Neutrophil (primary cell): ENCODE measurements at regions not wholly inside any gene's neighbourhood (a gene's known extent, or its start where the extent isn't known, plus 50 kb on each side); places are given as distances from the start of the nearest gene placed in this dataset.
"Not testable (repeated sequence)": the region's sequence is repeated elsewhere in the genome, so short reads cannot be mapped to it uniquely, and the experiment has no call there.

Source experiments
- H3K27ac ChIP-seq: fragments of 200-600 bp; sonication (generic); 2 replicates; pipeline ENCODE4 v1.5.1; 2016; ENCODE audit warnings: mild to moderate bottlenecking, moderate library complexity
- H3K27me3 ChIP-seq: fragments of 200-600 bp; sonication (generic); 2 replicates; pipeline ENCODE4 v1.6.0; 2016; ENCODE audit warnings: mild to moderate bottlenecking
- H3K36me3 ChIP-seq: fragments of 200-600 bp; sonication (generic); 2 replicates; pipeline ENCODE4 v1.5.1; 2017
- H3K4me1 ChIP-seq, 2 experiments: fragments of 200-600 bp in 1 of 2; sonication (generic) in 1 of 2; 1 replicate in 1 of 2; 2 replicates in 1 of 2; pipeline versions ENCODE4 v1.5.1 to v1.6.1; 2013 to 2016; ENCODE audit warnings: low read depth in 1 of 2, low read length in 1 of 2, mild to moderate bottlenecking in 1 of 2, moderate library complexity in 1 of 2; ENCODE audit not compliant: control insufficient read depth in 1 of 2, insufficient read depth in 1 of 2
- H3K4me3 ChIP-seq, 2 experiments: fragments of 200-600 bp in 1 of 2; sonication (generic) in 1 of 2; 1 replicate in 1 of 2; 2 replicates in 1 of 2; pipeline ENCODE4 v1.5.1; 2013 to 2016; ENCODE audit warnings: low read depth in 1 of 2, low read length in 1 of 2, mild to moderate bottlenecking in 1 of 2, moderate library complexity in 1 of 2
- H3K9me3 ChIP-seq: fragments of 200-600 bp; sonication (generic); 2 replicates; pipeline ENCODE4 v1.5.1; 2016
- CTCF ChIP-seq: fragments of 200-600 bp; sonication (generic); IDR thresholded peaks from 2 replicates; pipeline ENCODE4 v1.5.1; 2016; ENCODE audit warnings: antibody characterized with exemption

GRCh38 chr10:125236091-125236490, 75.7 kb upstream of the CTBP2 start:
- Histone ChIP-seq H3K27me3 (no peaks in the 10 kb centered on the region), H3K4me3 (no peak overlapping the region), H3K9me3 (no peaks in the 10 kb centered on the region), H3K27ac (no peak overlapping the region), H3K36me3 (no peaks in the 10 kb centered on the region), H3K4me1 (no peaks in the 10 kb centered on the region)
- no peak for TF ChIP-seq CTCF

- no peaks in the 10 kb centered on the region for H3K27me3 ChIP-seq
- no peak for TF ChIP-seq CTCF
- no peak overlapping the region for H3K27ac ChIP-seq
These were observed 75.0 kb upstream of the CTBP2 start for GRCh38 chr10:125235093-125236069.

GRCh38 chr10:125234576-125234975, 74.2 kb upstream of the CTBP2 start:
- H3K36me3 ChIP-seq, H3K4me1 ChIP-seq, H3K4me3 ChIP-seq, H3K27me3 ChIP-seq, H3K27ac ChIP-seq, H3K9me3 ChIP-seq: not testable (repeated sequence)

More at GRCh38 chr10:125235093-125236069, 75.0 kb upstream of the CTBP2 start:
- Histone ChIP-seq H3K4me1 (no peaks in the 10 kb centered on the region), H3K36me3 (no peaks in the 10 kb centered on the region), H3K4me3 (no peak overlapping the region), H3K9me3 (no peaks in the 10 kb centered on the region)

DNA sequence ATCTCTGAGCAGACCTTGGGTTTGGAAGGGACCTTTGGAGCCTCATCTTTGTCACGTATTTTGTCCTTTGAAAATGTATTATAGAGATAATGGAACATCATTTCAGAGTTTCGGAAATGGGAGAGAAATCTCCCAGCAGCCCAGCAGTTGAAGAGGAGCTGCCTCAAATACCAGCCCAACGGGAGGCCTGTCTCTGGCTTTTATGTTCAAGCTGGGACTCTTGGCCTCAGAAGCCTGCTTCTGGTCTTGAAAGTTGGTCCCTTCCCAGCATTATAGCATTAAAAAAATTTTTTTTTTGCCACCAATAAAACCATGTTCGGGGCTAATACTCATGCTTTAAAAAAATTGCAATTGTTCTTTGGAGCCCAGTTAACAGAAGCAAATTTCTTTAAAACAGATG, 73.4 kb upstream of the CTBP2 start:
- TF ChIP-seq CTCF, result no peak
- no peak overlapping the region for H3K4me3 ChIP-seq
- no peak overlapping the region for H3K27ac ChIP-seq
- no peaks in the 10 kb centered on the region for H3K36me3 ChIP-seq
- no peaks in the 10 kb centered on the region for H3K27me3 ChIP-seq
- no peaks in the 10 kb centered on the region for H3K4me1 ChIP-seq
- no peaks in the 10 kb centered on the region for H3K9me3 ChIP-seq

DNA sequence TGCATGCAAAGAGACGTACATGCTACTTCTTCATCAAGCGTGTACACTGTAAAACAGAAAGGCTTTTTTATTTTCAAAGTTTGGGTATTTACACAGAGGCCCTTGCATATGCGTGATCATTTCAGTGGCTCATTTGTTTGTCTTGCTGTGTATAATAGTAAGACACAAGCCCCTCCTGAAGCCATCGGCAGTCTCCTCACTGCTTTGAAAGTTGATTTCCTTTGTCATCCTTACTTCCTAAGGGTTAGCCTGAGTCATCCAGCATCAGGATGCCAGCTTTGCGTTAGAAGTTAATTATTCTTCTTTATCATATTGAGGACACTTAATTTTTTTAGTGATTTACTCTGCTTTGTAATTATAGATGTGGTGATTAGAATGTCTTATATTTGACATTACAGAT, 72.5 kb upstream of the CTBP2 start:
- Histone ChIP-seq H3K4me3 (no peak overlapping the region), H3K9me3 (no peaks in the 10 kb centered on the region), H3K27ac (no peak overlapping the region), H3K36me3 (no peaks in the 10 kb centered on the region), H3K27me3 (no peaks in the 10 kb centered on the region), H3K4me1 (no peaks in the 10 kb centered on the region)
- TF ChIP-seq CTCF, result no peak

DNA sequence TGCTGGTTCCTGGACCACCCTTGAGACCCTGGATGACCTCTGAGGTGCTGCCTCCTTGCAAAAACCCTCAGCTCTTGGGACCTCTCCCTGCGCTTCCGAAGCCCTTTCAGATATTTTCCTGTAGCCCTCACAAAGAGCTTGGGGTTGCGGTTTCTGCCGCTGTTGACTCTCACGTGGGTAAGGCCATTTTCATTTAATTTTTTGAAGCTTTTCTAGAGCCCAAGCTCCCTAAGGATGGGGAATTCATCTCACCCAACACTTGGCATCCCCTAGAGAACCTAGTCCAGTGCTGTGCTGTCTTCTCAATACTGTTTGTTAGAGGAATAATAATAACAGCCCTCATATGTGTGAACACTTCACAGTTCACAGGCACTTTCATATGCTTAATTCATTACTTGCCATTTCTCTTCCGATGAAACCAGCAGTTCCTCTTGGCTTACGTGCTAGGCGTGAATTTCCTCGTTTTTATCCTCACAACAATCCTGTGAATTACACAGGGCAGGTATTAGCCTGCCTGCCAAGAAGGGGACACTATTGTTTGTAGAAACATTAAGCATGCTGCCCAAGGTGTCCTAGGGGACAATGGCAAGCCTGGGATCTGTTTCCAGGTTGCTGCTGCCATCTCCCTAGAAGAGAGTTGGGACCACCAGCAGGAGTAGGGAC, 71.6 kb upstream of the CTBP2 start:
- TF ChIP-seq CTCF, result no peak
- H3K36me3 ChIP-seq, result no peaks in the 10 kb centered on the region
- H3K9me3 ChIP-seq, result peaks cover 5% of the 10 kb centered on the region
- no peaks in the 10 kb centered on the region for H3K4me1 ChIP-seq
- H3K4me3 ChIP-seq, result no peak overlapping the region
- H3K27me3 ChIP-seq, result no peaks in the 10 kb centered on the region
- no peak overlapping the region for H3K27ac ChIP-seq
